ENCODE measurements at regions not wholly inside any gene's neighbourhood (a gene's known extent, or its start where the extent isn't known, plus 50 kb on each side); places are given as distances from the start of the nearest gene placed in this dataset.

DNA sequence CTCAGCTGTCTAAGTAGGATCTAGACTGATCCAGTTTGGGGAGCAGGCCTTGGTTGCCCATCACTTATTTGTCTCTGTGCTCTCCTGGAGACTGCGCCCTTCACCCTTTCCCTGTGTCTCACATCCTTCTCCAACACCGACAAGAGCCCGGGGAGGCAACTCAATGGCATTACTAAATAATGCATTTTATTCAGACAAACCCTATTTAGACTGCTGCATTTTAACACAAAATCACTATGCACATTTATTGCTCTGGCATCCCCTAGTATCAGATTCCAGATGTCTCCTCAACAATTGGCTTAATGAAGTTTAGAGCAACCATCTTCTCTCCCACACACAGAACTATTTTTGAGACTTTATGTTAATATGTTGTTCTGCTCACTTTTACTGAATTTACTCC is 436.4 kb upstream of the CHRM3 start:
- no peaks in the 10 kb centered on the region for H3K27me3 ChIP-seq (ENCODE audit: insufficient read depth, low read depth, low read length)
- no peaks in the 10 kb centered on the region for H3K79me2 ChIP-seq (replicated peaks; ENCODE audit: insufficient read depth, low read length)
- H3K9me2 ChIP-seq (ENCODE audit: insufficient read depth, low read length), result no peaks in the 10 kb centered on the region
- no peaks in the 10 kb centered on the region for H3K9me3 ChIP-seq (ENCODE audit: low read length)
- no peaks in the 10 kb centered on the region for H3F3A ChIP-seq (ENCODE audit: insufficient read depth, low read length, poor library complexity, severe bottlenecking)
- no peak for TF ChIP-seq MXI1 (conservative IDR thresholded peaks at IDR 0.05; ENCODE audit: poor library complexity, severe bottlenecking)
- no peak for TF ChIP-seq EP300 (conservative IDR thresholded peaks at IDR 0.05; ENCODE audit: poor library complexity, severe bottlenecking)
- no peak for TF ChIP-seq RAD21 (conservative IDR thresholded peaks at IDR 0.05)
- TF ChIP-seq EZH2 (IDR thresholded peaks at IDR 0.05; ENCODE audit: borderline replicate concordance, insufficient read depth, low read length, poor library complexity, severe bottlenecking), result no peak
- no peak for TF ChIP-seq POLR2AphosphoS5 (IDR thresholded peaks at IDR 0.05)
- TF ChIP-seq, protein P1, sequence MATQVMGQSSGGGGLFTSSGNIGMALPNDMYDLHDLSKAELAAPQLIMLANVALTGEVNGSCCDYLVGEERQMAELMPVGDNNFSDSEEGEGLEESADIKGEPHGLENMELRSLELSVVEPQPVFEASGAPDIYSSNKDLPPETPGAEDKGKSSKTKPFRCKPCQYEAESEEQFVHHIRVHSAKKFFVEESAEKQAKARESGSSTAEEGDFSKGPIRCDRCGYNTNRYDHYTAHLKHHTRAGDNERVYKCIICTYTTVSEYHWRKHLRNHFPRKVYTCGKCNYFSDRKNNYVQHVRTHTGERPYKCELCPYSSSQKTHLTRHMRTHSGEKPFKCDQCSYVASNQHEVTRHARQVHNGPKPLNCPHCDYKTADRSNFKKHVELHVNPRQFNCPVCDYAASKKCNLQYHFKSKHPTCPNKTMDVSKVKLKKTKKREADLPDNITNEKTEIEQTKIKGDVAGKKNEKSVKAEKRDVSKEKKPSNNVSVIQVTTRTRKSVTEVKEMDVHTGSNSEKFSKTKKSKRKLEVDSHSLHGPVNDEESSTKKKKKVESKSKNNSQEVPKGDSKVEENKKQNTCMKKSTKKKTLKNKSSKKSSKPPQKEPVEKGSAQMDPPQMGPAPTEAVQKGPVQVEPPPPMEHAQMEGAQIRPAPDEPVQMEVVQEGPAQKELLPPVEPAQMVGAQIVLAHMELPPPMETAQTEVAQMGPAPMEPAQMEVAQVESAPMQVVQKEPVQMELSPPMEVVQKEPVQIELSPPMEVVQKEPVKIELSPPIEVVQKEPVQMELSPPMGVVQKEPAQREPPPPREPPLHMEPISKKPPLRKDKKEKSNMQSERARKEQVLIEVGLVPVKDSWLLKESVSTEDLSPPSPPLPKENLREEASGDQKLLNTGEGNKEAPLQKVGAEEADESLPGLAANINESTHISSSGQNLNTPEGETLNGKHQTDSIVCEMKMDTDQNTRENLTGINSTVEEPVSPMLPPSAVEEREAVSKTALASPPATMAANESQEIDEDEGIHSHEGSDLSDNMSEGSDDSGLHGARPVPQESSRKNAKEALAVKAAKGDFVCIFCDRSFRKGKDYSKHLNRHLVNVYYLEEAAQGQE (IDR thresholded peaks at IDR 0.05; ENCODE audit: borderline replicate concordance), result no peak
- no peak for TF ChIP-seq TAF1 (IDR thresholded peaks at IDR 0.05; ENCODE audit: low read depth)
- TF ChIP-seq, protein P2, sequence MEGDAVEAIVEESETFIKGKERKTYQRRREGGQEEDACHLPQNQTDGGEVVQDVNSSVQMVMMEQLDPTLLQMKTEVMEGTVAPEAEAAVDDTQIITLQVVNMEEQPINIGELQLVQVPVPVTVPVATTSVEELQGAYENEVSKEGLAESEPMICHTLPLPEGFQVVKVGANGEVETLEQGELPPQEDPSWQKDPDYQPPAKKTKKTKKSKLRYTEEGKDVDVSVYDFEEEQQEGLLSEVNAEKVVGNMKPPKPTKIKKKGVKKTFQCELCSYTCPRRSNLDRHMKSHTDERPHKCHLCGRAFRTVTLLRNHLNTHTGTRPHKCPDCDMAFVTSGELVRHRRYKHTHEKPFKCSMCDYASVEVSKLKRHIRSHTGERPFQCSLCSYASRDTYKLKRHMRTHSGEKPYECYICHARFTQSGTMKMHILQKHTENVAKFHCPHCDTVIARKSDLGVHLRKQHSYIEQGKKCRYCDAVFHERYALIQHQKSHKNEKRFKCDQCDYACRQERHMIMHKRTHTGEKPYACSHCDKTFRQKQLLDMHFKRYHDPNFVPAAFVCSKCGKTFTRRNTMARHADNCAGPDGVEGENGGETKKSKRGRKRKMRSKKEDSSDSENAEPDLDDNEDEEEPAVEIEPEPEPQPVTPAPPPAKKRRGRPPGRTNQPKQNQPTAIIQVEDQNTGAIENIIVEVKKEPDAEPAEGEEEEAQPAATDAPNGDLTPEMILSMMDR (IDR thresholded peaks at IDR 0.05; ENCODE audit: poor library complexity, severe bottlenecking), result no peak
- TF ChIP-seq SMC3 (conservative IDR thresholded peaks at IDR 0.05; ENCODE audit: poor library complexity), result no peak
- H3K27ac ChIP-seq (ENCODE audit: low read length), result no peak overlapping the region
- H3K9ac ChIP-seq (ENCODE audit: low read length), result no peak overlapping the region
- H3K4me3 ChIP-seq (ENCODE audit: low read length), result no peak overlapping the region
- H3K4me2 ChIP-seq (ENCODE audit: low read length), result no peak overlapping the region
- no peaks in the 10 kb centered on the region for H3K36me3 ChIP-seq (ENCODE audit: insufficient read depth, low read length)
- H4K20me1 ChIP-seq (ENCODE audit: insufficient read depth), result no peaks in the 10 kb centered on the region
- no peak overlapping the region for H2AFZ ChIP-seq (ENCODE audit: low read depth, low read length)

DNA sequence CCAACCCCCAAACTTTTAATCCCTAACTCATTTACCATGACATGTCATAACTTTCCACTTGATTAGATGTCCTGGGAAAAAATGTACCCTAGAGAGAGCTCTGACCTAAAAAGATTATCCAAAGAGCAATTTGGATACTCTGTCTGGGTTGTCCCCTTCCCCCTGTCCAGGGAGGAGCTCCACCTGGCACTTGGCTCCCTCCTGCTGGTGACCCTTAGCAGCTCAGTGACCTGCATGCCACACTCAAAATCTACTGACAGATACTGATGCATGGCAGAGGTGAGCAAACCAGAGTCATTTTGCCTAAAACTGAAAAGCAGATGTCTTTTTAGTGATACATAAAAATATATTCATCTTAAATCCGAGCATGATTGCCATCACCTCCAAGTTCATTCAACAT is 442.3 kb upstream of the CHRM3 start:
- no peaks in the 10 kb centered on the region for H3K79me2 ChIP-seq (replicated peaks; ENCODE audit: insufficient read depth, low read length)
- H4K20me1 ChIP-seq (ENCODE audit: insufficient read depth), result no peaks in the 10 kb centered on the region
- no peak overlapping the region for H3K4me3 ChIP-seq (ENCODE audit: low read length)
- no peaks in the 10 kb centered on the region for H3K36me3 ChIP-seq (ENCODE audit: insufficient read depth, low read length)
- H3K9ac ChIP-seq (ENCODE audit: low read length), result no peak overlapping the region
- no peaks in the 10 kb centered on the region for H3K9me3 ChIP-seq (ENCODE audit: low read length)
- TF ChIP-seq, protein P2 (IDR thresholded peaks at IDR 0.05; ENCODE audit: poor library complexity, severe bottlenecking), result no peak
- TF ChIP-seq EP300 (conservative IDR thresholded peaks at IDR 0.05; ENCODE audit: poor library complexity, severe bottlenecking) (no peak), POLR2AphosphoS5 (IDR thresholded peaks at IDR 0.05) (no peak), SMC3 (conservative IDR thresholded peaks at IDR 0.05; ENCODE audit: poor library complexity) (no peak), TAF1 (IDR thresholded peaks at IDR 0.05; ENCODE audit: low read depth) (no peak), EZH2 (IDR thresholded peaks at IDR 0.05; ENCODE audit: borderline replicate concordance, insufficient read depth, low read length, poor library complexity, severe bottlenecking) (no peak), RAD21 (conservative IDR thresholded peaks at IDR 0.05) (no peak), MXI1 (conservative IDR thresholded peaks at IDR 0.05; ENCODE audit: poor library complexity, severe bottlenecking) (no peak)
- TF ChIP-seq, protein P1 (IDR thresholded peaks at IDR 0.05; ENCODE audit: borderline replicate concordance), result no peak
- H3K27me3 ChIP-seq (ENCODE audit: insufficient read depth, low read depth, low read length), result no peaks in the 10 kb centered on the region
- H3K9me2 ChIP-seq (ENCODE audit: insufficient read depth, low read length), result no peaks in the 10 kb centered on the region
- H3K27ac ChIP-seq (ENCODE audit: low read length), result no peak overlapping the region
- H3F3A ChIP-seq (ENCODE audit: insufficient read depth, low read length, poor library complexity, severe bottlenecking), result no peaks in the 10 kb centered on the region
- H2AFZ ChIP-seq (ENCODE audit: low read depth, low read length), result no peak overlapping the region
- H3K4me2 ChIP-seq (ENCODE audit: low read length), result no peak overlapping the region

Measured in neural cell (in vitro differentiated cells).